T-cell (primary cell): ENCODE measurements at regions not wholly inside any gene's neighbourhood (a gene's known extent, or its start where the extent isn't known, plus 50 kb on each side); places are given as distances from the start of the nearest gene placed in this dataset.

Experiments used
- ATAC-seq, 4 experiments: fragments of 200-7000 bp in 3 of 4; fragments of 150-1000 bp in 1 of 4; cut with Tn5 transposase; replicated peaks in 1 of 4; 1 replicate in 3 of 4; 2 replicates in 1 of 4; pipeline ENCODE4 v1.10.0; 2021; ENCODE audit warnings: moderate library complexity in 3 of 4, mild to moderate bottlenecking in 2 of 4, moderate number of reproducible peaks in 1 of 4
- CTCF ChIA-PET, 2 donors: fragments of 300-600 bp; sonication (Branson Sonifier 250); formaldehyde crosslinking; loops; one replicate each; lab custom pipeline; 2022; ENCODE audit warnings: antibody characterized with exemption in 2 of 2; lab: Charles Lee
- POLR2A ChIA-PET, 2 donors: fragments of 300-600 bp; sonication (Branson Sonifier 250); formaldehyde crosslinking; loops; one replicate each; lab custom pipeline; 2022; ENCODE audit warnings: antibody characterized with exemption in 2 of 2; lab: Charles Lee
- DNase-seq, 35 experiments: peaks; one replicate each; pipeline versions ENCODE4 v3.0.0 to v3.0.0-alpha.2; 2013 to 2023
- H3K27ac ChIP-seq: one replicate; pipeline ENCODE4 v1.5.1; 2013; ENCODE audit warnings: low read length
- H3K27me3 ChIP-seq, 2 experiments: replicated peaks in 1 of 2; 1 replicate in 1 of 2; 2 replicates in 1 of 2; pipeline versions ENCODE4 v1.6.1 to v1.7.0; 2013; ENCODE audit warnings: low read length in 1 of 2, mixed read lengths in 1 of 2; ENCODE audit not compliant: control insufficient read depth in 2 of 2, insufficient read depth in 2 of 2; ENCODE audit errors: extremely low read depth in 1 of 2
- H3K36me3 ChIP-seq, 2 donors: 1 replicate in 1 of 2; 2 replicates in 1 of 2; pipeline versions ENCODE4 v1.6.1 to v1.7.0; 2013; ENCODE audit warnings: low read length in 1 of 2; ENCODE audit not compliant: control insufficient read depth in 2 of 2, insufficient read depth in 1 of 2; ENCODE audit errors: extremely low read depth in 1 of 2
- H3K4me1 ChIP-seq, 2 experiments: 1 replicate in 1 of 2; 2 replicates in 1 of 2; pipeline versions ENCODE4 v1.6.1 to v1.7.0; 2013; ENCODE audit warnings: low read length in 2 of 2, mixed read lengths in 1 of 2; ENCODE audit not compliant: insufficient read depth in 2 of 2, control insufficient read depth in 1 of 2; ENCODE audit errors: extremely low read depth in 1 of 2
- H3K4me3 ChIP-seq, 2 donors: 1 replicate in 1 of 2; 2 replicates in 1 of 2; pipeline versions ENCODE4 v1.5.1 to v1.7.0; 2013; ENCODE audit warnings: mild to moderate bottlenecking in 2 of 2, low read length in 1 of 2, moderate library complexity in 1 of 2; ENCODE audit not compliant: control insufficient read depth in 1 of 2; ENCODE audit errors: extremely low read depth in 1 of 2
- H3K9me3 ChIP-seq: 2 replicates; pipeline ENCODE4 v1.7.0; 2013
- H3K27ac Mint-ChIP-seq, 2 donors: one replicate each; pipeline ENCODE4 v1.8.0; 2020 to 2021; ENCODE audit warnings: mild to moderate bottlenecking in 2 of 2, mixed read lengths in 2 of 2
- H3K27me3 Mint-ChIP-seq, 2 donors: one replicate each; pipeline ENCODE4 v1.8.0; 2021 to 2022; ENCODE audit warnings: mixed read lengths in 2 of 2
- H3K36me3 Mint-ChIP-seq: one replicate; pipeline ENCODE4 v1.8.0; 2021; ENCODE audit warnings: mixed read lengths
- H3K4me1 Mint-ChIP-seq, 3 donors: one replicate each; pipeline ENCODE4 v1.8.0; 2020 to 2022; ENCODE audit warnings: mixed read lengths in 3 of 3, mild to moderate bottlenecking in 1 of 3
- H3K4me3 Mint-ChIP-seq, 3 donors: one replicate each; pipeline ENCODE4 v1.8.0; 2020 to 2022; ENCODE audit warnings: mild to moderate bottlenecking in 3 of 3, mixed read lengths in 3 of 3, moderate library complexity in 3 of 3
- H3K9me3 Mint-ChIP-seq, 3 donors: one replicate each; pipeline ENCODE4 v1.8.0; 2020 to 2022; ENCODE audit warnings: mixed read lengths in 3 of 3
- WGBS: methylation state at CpG from one replicate; pipeline ENCODE4 v1.1.5; 2013; ENCODE audit warnings: missing lambda C conversion rate; ENCODE audit not compliant: insufficient coverage; 5-methylcytosine and 5-hydroxymethylcytosine counted together

DNA sequence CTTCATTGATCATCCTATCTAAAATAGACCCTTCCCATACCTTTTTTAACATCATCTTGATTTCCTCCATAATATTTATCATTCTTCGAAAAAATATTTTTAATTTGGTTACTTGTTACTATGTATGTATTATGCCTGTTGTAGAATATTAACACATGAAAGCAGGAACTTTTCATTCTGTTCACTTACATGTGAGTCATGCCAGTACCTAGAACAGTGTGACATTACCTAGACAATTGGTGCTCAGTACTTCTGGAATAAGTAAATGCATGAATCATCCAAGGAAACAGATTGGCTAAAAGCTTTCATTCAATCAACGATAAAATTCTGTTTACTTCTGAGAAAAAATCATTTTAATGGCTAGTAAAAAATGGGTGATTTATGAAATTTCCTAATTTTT, 76.4 kb downstream of the CXXC4 start:
- no peak overlapping the region for H3K27ac Mint-ChIP-seq
- CTCF ChIA-PET: interaction anchor here in 1 of 2 donors (0.6 kb wide), 1 partner anchor 212 kb away, joined by 3 read pairs; no protein-coding TSS in a partner anchor

DNA sequence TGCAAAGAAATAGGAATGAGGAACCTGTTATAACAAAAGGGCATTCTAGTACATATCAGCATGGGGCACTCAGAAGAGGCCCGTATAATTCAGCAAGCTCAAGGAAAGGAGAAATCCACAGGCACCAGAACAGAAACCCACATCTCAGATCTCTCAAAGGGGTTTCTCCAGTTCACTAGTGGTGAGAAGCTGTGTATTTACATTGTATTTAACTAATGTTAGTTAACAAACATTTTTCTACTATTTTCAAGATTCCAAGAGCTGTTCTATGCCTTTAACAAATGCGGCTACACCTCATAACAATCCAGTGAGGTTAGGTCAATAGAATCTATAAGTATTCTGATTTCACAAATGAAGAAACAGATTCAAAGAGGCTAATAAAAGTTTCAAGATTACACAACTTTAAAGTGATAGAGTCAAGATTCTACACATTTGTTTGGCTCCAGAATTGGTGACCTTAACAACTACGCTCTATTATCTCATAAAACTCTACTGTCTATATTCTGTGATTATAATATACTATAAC, 77.3 kb downstream of the CXXC4 start:
- H3K4me1 ChIP-seq: no peaks in the 10 kb centered on the region

More for the DNA sequence above, 76.4 kb downstream of the CXXC4 start:
- H3K9me3 Mint-ChIP-seq: no peaks in the 10 kb centered on the region
- ATAC-seq (no peak), DNase-seq (no peak)
- H3K4me1 Mint-ChIP-seq: no peaks in the 10 kb centered on the region
- no peaks in the 10 kb centered on the region for H3K27me3 Mint-ChIP-seq
- no peak overlapping the region for H3K4me3 Mint-ChIP-seq
- H3K27me3 ChIP-seq: no peaks in the 10 kb centered on the region
- WGBS: no CpG with 5 or more reads among the region's 2 CpGs
- no peaks in the 10 kb centered on the region for H3K4me1 ChIP-seq
- H3K4me3 ChIP-seq: no peak overlapping the region
- no peaks in the 10 kb centered on the region for H3K36me3 Mint-ChIP-seq
- H3K9me3 ChIP-seq: no peaks in the 10 kb centered on the region
- POLR2A ChIA-PET: no interaction called here
- H3K36me3 ChIP-seq: no peaks in the 10 kb centered on the region
- H3K27ac ChIP-seq: no peak overlapping the region

DNA sequence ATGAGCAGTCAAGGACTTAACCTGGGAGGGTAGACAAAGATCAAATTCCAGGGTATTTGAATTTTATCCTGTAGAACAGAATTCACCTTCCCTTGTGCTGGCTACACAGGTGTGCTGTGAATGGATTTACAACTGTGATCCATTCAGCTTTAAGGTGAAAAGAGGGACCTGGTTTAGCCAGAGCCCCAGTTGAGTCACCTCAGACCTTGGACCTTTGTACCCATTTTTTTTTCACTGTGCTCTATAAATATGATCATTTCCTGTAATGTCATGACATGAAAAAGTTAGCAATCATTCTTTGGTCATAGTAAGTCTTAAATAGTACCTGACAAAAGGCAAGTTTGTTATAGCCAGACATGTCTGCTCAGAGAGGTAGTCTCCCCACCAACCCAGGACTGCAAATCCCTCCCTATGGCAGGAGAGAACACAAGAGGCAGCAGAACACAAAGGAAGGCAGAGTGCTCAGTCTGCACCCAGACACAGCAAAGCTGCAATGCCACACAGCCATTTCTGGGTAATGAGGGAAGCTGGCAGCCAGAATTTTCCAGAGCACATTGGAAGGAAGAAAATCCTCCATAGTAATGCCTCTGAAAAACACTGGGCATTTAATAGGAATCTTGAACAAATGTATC, 77.9 kb downstream of the CXXC4 start:
- Mint-ChIP-seq H3K9me3 (no peaks in the 10 kb centered on the region), H3K4me3 (no peak overlapping the region), H3K27me3 (no peaks in the 10 kb centered on the region), H3K4me1 (no peaks in the 10 kb centered on the region), H3K36me3 (no peaks in the 10 kb centered on the region), H3K27ac (no peak overlapping the region)
- H3K4me1 ChIP-seq: no peaks in the 10 kb centered on the region
- CTCF ChIA-PET: no interaction called here
- ATAC-seq (no peak), DNase-seq (no peak)
- POLR2A ChIA-PET: no interaction called here
- H3K4me3 ChIP-seq: no peak overlapping the region
- no peaks in the 10 kb centered on the region for H3K36me3 ChIP-seq
- H3K27me3 ChIP-seq: no peaks in the 10 kb centered on the region
- H3K9me3 ChIP-seq: no peaks in the 10 kb centered on the region
- no peak overlapping the region for H3K27ac ChIP-seq

More for the DNA sequence above, 77.3 kb downstream of the CXXC4 start:
- ChIA-PET CTCF (no interaction called here), POLR2A (interaction anchor here in 1 of 2 donors (0.6 kb wide), 1 partner anchor 84 kb away, joined by 3 read pairs; no protein-coding TSS in a partner anchor)
- no peaks in the 10 kb centered on the region for H3K36me3 Mint-ChIP-seq
- Histone ChIP-seq H3K36me3 (no peaks in the 10 kb centered on the region), H3K4me3 (no peak overlapping the region), H3K9me3 (no peaks in the 10 kb centered on the region), H3K27ac (no peak overlapping the region), H3K27me3 (no peaks in the 10 kb centered on the region)
- no peaks in the 10 kb centered on the region for H3K27me3 Mint-ChIP-seq
- no peak overlapping the region for H3K27ac Mint-ChIP-seq
- ATAC-seq (no peak), DNase-seq (no peak)
- no CpG with 5 or more reads among the region's 3 CpGs for WGBS
- no peaks in the 10 kb centered on the region for H3K4me1 Mint-ChIP-seq
- no peak overlapping the region for H3K4me3 Mint-ChIP-seq
- no peaks in the 10 kb centered on the region for H3K9me3 Mint-ChIP-seq

DNA sequence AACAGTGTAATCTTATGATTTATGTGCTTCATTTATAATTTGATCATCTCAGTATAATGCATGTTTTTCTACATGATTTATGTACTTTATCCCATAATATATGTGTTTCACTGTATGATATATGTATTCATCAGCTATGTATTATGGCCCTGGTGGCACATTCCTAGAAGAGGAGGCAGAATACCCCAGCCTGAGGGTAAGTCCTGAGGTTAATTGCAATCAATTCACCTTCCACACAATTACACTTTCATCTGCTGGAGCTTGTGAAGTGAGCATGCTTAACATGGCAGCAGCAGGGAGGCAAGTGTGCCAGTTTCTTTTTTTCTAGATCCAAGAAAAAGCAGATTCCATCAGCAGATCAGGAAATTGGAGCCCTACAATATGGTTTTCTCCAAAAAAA, 81.2 kb downstream of the CXXC4 start:
- Mint-ChIP-seq H3K4me1 (no peaks in the 10 kb centered on the region), H3K9me3 (no peaks in the 10 kb centered on the region), H3K4me3 (no peak overlapping the region), H3K27ac (no peak overlapping the region), H3K27me3 (no peaks in the 10 kb centered on the region), H3K36me3 (no peaks in the 10 kb centered on the region)
- Histone ChIP-seq H3K4me3 (no peak overlapping the region), H3K4me1 (no peaks in the 10 kb centered on the region), H3K9me3 (no peaks in the 10 kb centered on the region), H3K27me3 (no peaks in the 10 kb centered on the region), H3K27ac (no peak overlapping the region), H3K36me3 (no peaks in the 10 kb centered on the region)
- ChIA-PET CTCF (no interaction called here), POLR2A (no interaction called here)
- no peak for DNase-seq
- ATAC-seq: no peak

DNA sequence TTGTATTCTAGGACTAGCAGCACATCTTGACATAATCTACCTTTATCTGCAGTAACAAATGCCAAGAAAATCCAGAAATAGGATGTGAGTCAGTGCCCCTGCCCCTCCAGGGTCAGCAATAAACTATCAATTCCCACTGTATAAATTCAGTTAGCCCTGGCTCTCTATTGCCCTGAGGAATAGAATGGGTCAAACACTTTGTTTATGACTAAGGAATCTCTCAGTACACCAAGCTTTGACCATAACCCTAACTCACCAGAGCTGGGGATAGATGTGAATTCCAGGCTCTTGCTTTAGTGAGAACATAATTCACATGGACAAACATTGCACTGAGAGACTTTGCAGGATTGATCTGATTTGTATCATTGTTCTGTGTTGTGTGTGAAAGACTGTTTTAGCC, 82.3 kb downstream of the CXXC4 start:
- no peaks in the 10 kb centered on the region for H3K36me3 Mint-ChIP-seq
- ATAC-seq: no peak
- DNase-seq: no peak
- no peak overlapping the region for H3K27ac ChIP-seq
- H3K9me3 Mint-ChIP-seq: no peaks in the 10 kb centered on the region
- H3K27me3 ChIP-seq: no peaks in the 10 kb centered on the region
- H3K9me3 ChIP-seq: no peaks in the 10 kb centered on the region
- H3K36me3 ChIP-seq: no peaks in the 10 kb centered on the region
- no peaks in the 10 kb centered on the region for H3K4me1 Mint-ChIP-seq
- H3K4me3 Mint-ChIP-seq: no peak overlapping the region
- no peak overlapping the region for H3K27ac Mint-ChIP-seq
- CTCF ChIA-PET: interaction anchor here in 1 of 2 donors (0.7 kb wide), 1 partner anchor 32 kb away, joined by 5 read pairs; no protein-coding TSS in a partner anchor
- H3K4me1 ChIP-seq: no peaks in the 10 kb centered on the region
- H3K4me3 ChIP-seq: no peak overlapping the region
- POLR2A ChIA-PET: no interaction called here
- no peaks in the 10 kb centered on the region for H3K27me3 Mint-ChIP-seq

DNA sequence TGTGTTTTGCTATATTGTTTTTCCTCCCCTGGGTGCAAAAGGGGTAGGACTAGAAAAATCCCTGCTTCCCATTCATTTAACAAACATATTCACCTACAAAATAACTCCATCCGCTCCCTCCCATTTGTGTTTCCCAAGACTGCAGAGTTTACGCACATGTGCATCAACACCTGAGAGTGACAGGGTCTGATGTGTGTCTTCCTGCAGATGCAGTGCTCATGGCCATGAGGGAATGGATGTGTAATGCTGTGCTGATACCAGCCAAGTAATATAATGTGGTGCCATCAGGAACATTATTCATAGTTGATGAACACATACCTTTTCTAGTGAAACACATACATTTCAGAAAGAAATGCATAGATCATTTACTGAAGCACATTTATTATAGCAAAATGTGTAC, 83.2 kb downstream of the CXXC4 start:
- no peak overlapping the region for H3K4me3 ChIP-seq
- CTCF ChIA-PET: no interaction called here
- ATAC-seq: no peak

DNA sequence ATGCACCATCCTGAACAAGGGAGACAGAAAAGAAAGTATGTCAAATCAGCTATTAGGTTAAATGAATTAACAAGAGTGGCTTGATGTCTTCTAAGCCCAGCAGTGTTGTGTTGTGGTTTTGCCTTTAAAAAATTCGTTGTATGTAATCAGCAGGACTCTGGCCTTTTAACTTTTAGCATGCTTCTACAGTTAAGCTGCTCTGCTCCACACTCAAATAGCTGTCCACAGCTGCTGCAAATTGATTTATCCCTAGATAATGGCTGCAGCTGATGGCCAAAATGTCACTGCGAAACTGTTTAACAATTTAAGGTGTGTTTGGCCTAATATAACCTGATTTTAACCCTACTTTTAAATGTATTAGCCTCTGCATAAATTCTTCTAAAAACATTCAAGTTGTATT, 85.8 kb downstream of the CXXC4 start:
- Histone ChIP-seq H3K27me3 (no peaks in the 10 kb centered on the region), H3K4me3 (no peak overlapping the region), H3K9me3 (no peaks in the 10 kb centered on the region), H3K27ac (no peak overlapping the region), H3K36me3 (no peaks in the 10 kb centered on the region), H3K4me1 (no peaks in the 10 kb centered on the region)
- H3K27ac Mint-ChIP-seq: no peak overlapping the region
- no peaks in the 10 kb centered on the region for H3K27me3 Mint-ChIP-seq
- ChIA-PET POLR2A (no interaction called here), CTCF (no interaction called here)
- DNase-seq (no peak), ATAC-seq (no peak)
- H3K4me1 Mint-ChIP-seq: no peaks in the 10 kb centered on the region
- no peaks in the 10 kb centered on the region for H3K36me3 Mint-ChIP-seq
- WGBS: no CpG with 5 or more reads among the region's 2 CpGs
- no peaks in the 10 kb centered on the region for H3K9me3 Mint-ChIP-seq
- no peak overlapping the region for H3K4me3 Mint-ChIP-seq

More for the DNA sequence above, 83.2 kb downstream of the CXXC4 start:
- no peaks in the 10 kb centered on the region for H3K4me1 ChIP-seq
- H3K9me3 ChIP-seq: no peaks in the 10 kb centered on the region
- no peaks in the 10 kb centered on the region for H3K36me3 ChIP-seq
- H3K27ac Mint-ChIP-seq: no peak overlapping the region
- POLR2A ChIA-PET: no interaction called here
- H3K9me3 Mint-ChIP-seq: no peaks in the 10 kb centered on the region
- H3K27ac ChIP-seq: no peak overlapping the region
- no peak overlapping the region for H3K4me3 Mint-ChIP-seq
- WGBS: no CpG with 5 or more reads among the region's 2 CpGs
- H3K4me1 Mint-ChIP-seq: no peaks in the 10 kb centered on the region
- no peaks in the 10 kb centered on the region for H3K27me3 Mint-ChIP-seq
- DNase-seq: no peak
- H3K36me3 Mint-ChIP-seq: no peaks in the 10 kb centered on the region
- H3K27me3 ChIP-seq: no peaks in the 10 kb centered on the region
